ACC112 (cell line): ENCODE measurements at regions not wholly inside any gene's neighbourhood (a gene's known extent, or its start where the extent isn't known, plus 50 kb on each side); places are given as distances from the start of the nearest gene placed in this dataset.

Source experiments
- H2AFZ ChIP-seq: fragments of 200-600 bp; sonication (generic); one replicate; pipeline ENCODE4 v1.6.0; 2017; ENCODE audit warnings: antibody characterized with exemption, low read length; ENCODE audit not compliant: unreplicated experiment
- H3K27ac ChIP-seq: fragments of 200-600 bp; sonication (generic); 2 replicates; pipeline ENCODE4 v1.5.1; 2014; ENCODE audit warnings: low read depth, mild to moderate bottlenecking, antibody characterized with exemption, low read length, moderate library complexity
- H3K27me3 ChIP-seq: fragments of 200-600 bp; sonication (generic); 2 replicates; pipeline ENCODE4 v1.6.1; 2014; ENCODE audit warnings: mild to moderate bottlenecking, antibody characterized with exemption, low read length, moderate library complexity, mixed read lengths; ENCODE audit not compliant: insufficient read depth
- H3K36me3 ChIP-seq: fragments of 200-600 bp; sonication (generic); 2 replicates; pipeline ENCODE4 v1.6.1; 2016; ENCODE audit warnings: mild to moderate bottlenecking, antibody characterized with exemption, low read length, moderate library complexity, mixed read lengths; ENCODE audit not compliant: insufficient read depth
- H3K4me1 ChIP-seq: fragments of 200-600 bp; sonication (generic); one replicate; pipeline ENCODE4 v1.6.1; 2016; ENCODE audit warnings: low read length, mixed read lengths; ENCODE audit not compliant: insufficient read depth, unreplicated experiment, control insufficient read depth
- H3K4me3 ChIP-seq: fragments of 200-600 bp; sonication (generic); 2 replicates; pipeline ENCODE4 v1.5.1; 2014; ENCODE audit warnings: mild to moderate bottlenecking, low read depth, low read length
- H3K79me2 ChIP-seq: fragments of 200-600 bp; sonication (generic); one replicate; pipeline ENCODE4 v1.6.0; 2016; ENCODE audit warnings: low read length; ENCODE audit not compliant: control insufficient read depth, unreplicated experiment, insufficient read depth

- Histone ChIP-seq H3K4me1 (no peaks in the 10 kb centered on the region), H3K27me3 (peaks cover 3% of the 10 kb centered on the region; the same call in 1 of the 2 replicates), H3K4me3 (no peak overlapping the region), H3K36me3 (no peaks in the 10 kb centered on the region), H2AFZ (no peak overlapping the region), H3K27ac (no peak overlapping the region), H3K79me2 (no peaks in the 10 kb centered on the region)
These were observed 572.6 kb downstream of the TLR4 start for GRCh38 chr9:118276784-118277183.

- H3K4me1 ChIP-seq, result no peaks in the 10 kb centered on the region
- no peak overlapping the region for H2AFZ ChIP-seq
- H3K36me3 ChIP-seq, result no peaks in the 10 kb centered on the region
- H3K4me3 ChIP-seq, result no peak overlapping the region
- H3K79me2 ChIP-seq, result no peaks in the 10 kb centered on the region
- no peak overlapping the region for H3K27ac ChIP-seq
- H3K27me3 ChIP-seq, result peaks cover 3% of the 10 kb centered on the region; the same call in 1 of the 2 replicates
These were observed 577.6 kb downstream of the TLR4 start for GRCh38 chr9:118281772-118282171.

- Histone ChIP-seq H2AFZ (no peak overlapping the region), H3K27me3 (peaks cover 1% of the 10 kb centered on the region; the same call in 1 of the 2 replicates), H3K79me2 (no peaks in the 10 kb centered on the region), H3K27ac (no peak overlapping the region), H3K4me3 (no peak overlapping the region), H3K36me3 (no peaks in the 10 kb centered on the region), H3K4me1 (no peaks in the 10 kb centered on the region)
These were observed 579.3 kb downstream of the TLR4 start for GRCh38 chr9:118283488-118283887.

GRCh38 chr9:118290116-118290515, 585.9 kb downstream of the TLR4 start:
- H3K36me3 ChIP-seq, result no peaks in the 10 kb centered on the region
- no peaks in the 10 kb centered on the region for H3K27me3 ChIP-seq
- H3K79me2 ChIP-seq, result no peaks in the 10 kb centered on the region
- H2AFZ ChIP-seq, result no peak overlapping the region
- no peaks in the 10 kb centered on the region for H3K4me1 ChIP-seq
- no peak overlapping the region for H3K4me3 ChIP-seq
- no peak overlapping the region for H3K27ac ChIP-seq

- no peak overlapping the region for H3K4me3 ChIP-seq
- no peaks in the 10 kb centered on the region for H3K27me3 ChIP-seq
- H3K27ac ChIP-seq, result no peak overlapping the region
- peaks cover 6% of the 10 kb centered on the region for H3K4me1 ChIP-seq
- no peak overlapping the region for H2AFZ ChIP-seq
- no peaks in the 10 kb centered on the region for H3K79me2 ChIP-seq
- no peaks in the 10 kb centered on the region for H3K36me3 ChIP-seq
These were observed 591.2 kb downstream of the TLR4 start for GRCh38 chr9:118295413-118295812.

GRCh38 chr9:118302721-118303120, 598.5 kb downstream of the TLR4 start:
- H3K27me3 ChIP-seq, result no peaks in the 10 kb centered on the region; the same call in 1 of the 2 replicates
- no peaks in the 10 kb centered on the region for H3K36me3 ChIP-seq
- H2AFZ ChIP-seq, result no peak overlapping the region
- H3K4me1 ChIP-seq, result no peaks in the 10 kb centered on the region
- H3K4me3 ChIP-seq, result no peak overlapping the region
- H3K27ac ChIP-seq, result no peak overlapping the region
- H3K79me2 ChIP-seq, result no peaks in the 10 kb centered on the region

GRCh38 chr9:118303216-118303615, 599.0 kb downstream of the TLR4 start:
- H3K27ac ChIP-seq, result no peak overlapping the region
- H3K27me3 ChIP-seq, result no peaks in the 10 kb centered on the region; the same call in 1 of the 2 replicates
- no peak overlapping the region for H2AFZ ChIP-seq
- no peaks in the 10 kb centered on the region for H3K36me3 ChIP-seq
- no peaks in the 10 kb centered on the region for H3K4me1 ChIP-seq
- H3K4me3 ChIP-seq, result no peak overlapping the region
- no peaks in the 10 kb centered on the region for H3K79me2 ChIP-seq

- no peaks in the 10 kb centered on the region for H3K79me2 ChIP-seq
- H3K27me3 ChIP-seq, result no peaks in the 10 kb centered on the region; the same call in 1 of the 2 replicates
- no peak overlapping the region for H2AFZ ChIP-seq
- H3K36me3 ChIP-seq, result no peaks in the 10 kb centered on the region
- H3K4me3 ChIP-seq, result no peak overlapping the region
- no peaks in the 10 kb centered on the region for H3K4me1 ChIP-seq
- H3K27ac ChIP-seq, result no peak overlapping the region
These were observed 601.1 kb downstream of the TLR4 start for GRCh38 chr9:118305331-118305730.

GRCh38 chr9:118306801-118307200, 602.6 kb downstream of the TLR4 start:
- Histone ChIP-seq H3K4me3 (no peak overlapping the region), H3K27me3 (no peaks in the 10 kb centered on the region; the same call in 1 of the 2 replicates), H3K4me1 (no peaks in the 10 kb centered on the region), H2AFZ (no peak overlapping the region), H3K36me3 (no peaks in the 10 kb centered on the region), H3K79me2 (no peaks in the 10 kb centered on the region), H3K27ac (no peak overlapping the region)

- H3K4me1 ChIP-seq, result peaks cover under 1% of the 10 kb centered on the region
- H3K36me3 ChIP-seq, result no peaks in the 10 kb centered on the region
- H3K4me3 ChIP-seq, result no peak overlapping the region
- no peaks in the 10 kb centered on the region for H3K79me2 ChIP-seq
- no peak overlapping the region for H3K27ac ChIP-seq
- H2AFZ ChIP-seq, result no peak overlapping the region
- no peaks in the 10 kb centered on the region for H3K27me3 ChIP-seq
These were observed 609.8 kb downstream of the TLR4 start for GRCh38 chr9:118313965-118314364.

- Histone ChIP-seq H3K27me3 (no peaks in the 10 kb centered on the region), H3K27ac (no peak overlapping the region), H3K79me2 (no peaks in the 10 kb centered on the region), H3K4me1 (peaks cover 7% of the 10 kb centered on the region), H2AFZ (no peak overlapping the region), H3K36me3 (no peaks in the 10 kb centered on the region), H3K4me3 (no peak overlapping the region)
These were observed 612.7 kb downstream of the TLR4 start for GRCh38 chr9:118316831-118317343.
